ENCODE measurements at regions not wholly inside any gene's neighbourhood (a gene's known extent, or its start where the extent isn't known, plus 50 kb on each side); places are given as distances from the start of the nearest gene placed in this dataset.
"Not testable (repeated sequence)": the region's sequence is repeated elsewhere in the genome, so short reads cannot be mapped to it uniquely, and the experiment has no call there.

- not testable (repeated sequence) for TF ChIP-seq POLR2AphosphoS5 (IDR thresholded peaks at IDR 0.05)
- TF ChIP-seq, protein P1, sequence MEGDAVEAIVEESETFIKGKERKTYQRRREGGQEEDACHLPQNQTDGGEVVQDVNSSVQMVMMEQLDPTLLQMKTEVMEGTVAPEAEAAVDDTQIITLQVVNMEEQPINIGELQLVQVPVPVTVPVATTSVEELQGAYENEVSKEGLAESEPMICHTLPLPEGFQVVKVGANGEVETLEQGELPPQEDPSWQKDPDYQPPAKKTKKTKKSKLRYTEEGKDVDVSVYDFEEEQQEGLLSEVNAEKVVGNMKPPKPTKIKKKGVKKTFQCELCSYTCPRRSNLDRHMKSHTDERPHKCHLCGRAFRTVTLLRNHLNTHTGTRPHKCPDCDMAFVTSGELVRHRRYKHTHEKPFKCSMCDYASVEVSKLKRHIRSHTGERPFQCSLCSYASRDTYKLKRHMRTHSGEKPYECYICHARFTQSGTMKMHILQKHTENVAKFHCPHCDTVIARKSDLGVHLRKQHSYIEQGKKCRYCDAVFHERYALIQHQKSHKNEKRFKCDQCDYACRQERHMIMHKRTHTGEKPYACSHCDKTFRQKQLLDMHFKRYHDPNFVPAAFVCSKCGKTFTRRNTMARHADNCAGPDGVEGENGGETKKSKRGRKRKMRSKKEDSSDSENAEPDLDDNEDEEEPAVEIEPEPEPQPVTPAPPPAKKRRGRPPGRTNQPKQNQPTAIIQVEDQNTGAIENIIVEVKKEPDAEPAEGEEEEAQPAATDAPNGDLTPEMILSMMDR (IDR thresholded peaks at IDR 0.05): not testable (repeated sequence)
These were observed 519.5 kb downstream of the IRS1 start for GRCh38 chr2:226280136-226280535.
